Esophagus squamous epithelium (tissue), 4 donors: ENCODE measurements at regions not wholly inside any gene's neighbourhood (a gene's known extent, or its start where the extent isn't known, plus 50 kb on each side); places are given as distances from the start of the nearest gene placed in this dataset.

Experiments used
- CTCF ChIP-seq, 6 experiments: fragments of 450-650 bp in 4 of 6; fragments of 200-600 bp in 2 of 6; sonication (generic) in 2 of 6; IDR thresholded peaks; one replicate each; pipeline ENCODE4 v1.5.1; 2016 to 2019; ENCODE audit warnings: antibody characterized with exemption in 6 of 6, mild to moderate bottlenecking in 4 of 6, moderate library complexity in 4 of 6
- POLR2A ChIP-seq, 4 donors: fragments of 450-650 bp; IDR thresholded peaks; one replicate each; pipeline ENCODE4 v1.6.1; 2017; ENCODE audit warnings: antibody characterized with exemption in 4 of 4, mild to moderate bottlenecking in 4 of 4, moderate library complexity in 3 of 4

- TF ChIP-seq CTCF (IDR thresholded peaks at IDR 0.05) (no peak), POLR2A (IDR thresholded peaks at IDR 0.05) (no peak)
Observed at GRCh38 chr20:6665621-6666355, 101.7 kb upstream of the BMP2 start.
